ENCODE measurements at regions not wholly inside any gene's neighbourhood (a gene's known extent, or its start where the extent isn't known, plus 50 kb on each side); places are given as distances from the start of the nearest gene placed in this dataset.
"Not testable (repeated sequence)": the region's sequence is repeated elsewhere in the genome, so short reads cannot be mapped to it uniquely, and the experiment has no call there.

GRCh38 chr1:189970331-189971230 lies 507.1 kb downstream of the BRINP3 start:
- DNase-seq, result no peak

- DNase-seq, result no peak
Observed at GRCh38 chr1:189971656-189972055, 506.0 kb downstream of the BRINP3 start.

- no peak for DNase-seq
Observed at GRCh38 chr1:189977184-189977583, 500.5 kb downstream of the BRINP3 start.

GRCh38 chr1:189983166-189983890 lies 494.3 kb downstream of the BRINP3 start:
- DNase-seq, result no peak

GRCh38 chr1:189986516-189986915 lies 491.1 kb downstream of the BRINP3 start:
- DNase-seq, result no peak

GRCh38 chr1:189987509-189987908 lies 490.2 kb downstream of the BRINP3 start:
- no peak for DNase-seq

- DNase-seq, result no peak
Observed at GRCh38 chr1:189992856-189993255, 484.8 kb downstream of the BRINP3 start.

GRCh38 chr1:190000365-190000872 lies 477.2 kb downstream of the BRINP3 start:
- DNase-seq, result no peak

GRCh38 chr1:190001187-190001586 lies 476.5 kb downstream of the BRINP3 start:
- no peak for DNase-seq

GRCh38 chr1:190003376-190003775 lies 474.3 kb downstream of the BRINP3 start:
- DNase-seq, result no peak

- DNase-seq, result no peak
Observed at GRCh38 chr1:190011585-190011984, 466.1 kb downstream of the BRINP3 start.

- not testable (repeated sequence) for DNase-seq
Observed at GRCh38 chr1:190019151-190019550, 458.5 kb downstream of the BRINP3 start.

GRCh38 chr1:190019717-190020116 lies 457.9 kb downstream of the BRINP3 start:
- no peak for DNase-seq

GRCh38 chr1:190022709-190023108 lies 455.0 kb downstream of the BRINP3 start:
- no peak for DNase-seq

GRCh38 chr1:190029441-190029840 lies 448.2 kb downstream of the BRINP3 start:
- DNase-seq, result no peak

GRCh38 chr1:190043655-190044054 lies 434.0 kb downstream of the BRINP3 start:
- no peak for DNase-seq

GRCh38 chr1:190046231-190046630 lies 431.4 kb downstream of the BRINP3 start:
- no peak for DNase-seq
